ENCODE measurements at regions not wholly inside any gene's neighbourhood (a gene's known extent, or its start where the extent isn't known, plus 50 kb on each side); places are given as distances from the start of the nearest gene placed in this dataset.

- no peak for FAIRE-seq
- DNase-seq (ENCODE audit: low read depth), result no peak
- H3K36me3 ChIP-seq (ENCODE audit: control insufficient read depth, insufficient read depth, low read length), result no peaks in the 10 kb centered on the region
- H3K27me3 ChIP-seq (ENCODE audit: control insufficient read depth, insufficient read depth, low read length), result no peaks in the 10 kb centered on the region
- TF ChIP-seq CTCF (IDR thresholded peaks at IDR 0.05; ENCODE audit: insufficient read depth, low read length, severe bottlenecking), result no peak
- no peak overlapping the region for H3K4me3 ChIP-seq (ENCODE audit: low read depth, low read length)
Observed at GRCh38 chr3:68163062-68163461, 508.6 kb upstream of the SUCLG2 start.

GRCh38 chr3:68162644-68163043, 508.2 kb upstream of the SUCLG2 start:
- H3K4me3 ChIP-seq (ENCODE audit: low read depth, low read length), result no peak overlapping the region
- no peaks in the 10 kb centered on the region for H3K27me3 ChIP-seq (ENCODE audit: control insufficient read depth, insufficient read depth, low read length)
- DNase-seq (ENCODE audit: low read depth) (no peak), FAIRE-seq (no peak)
- H3K36me3 ChIP-seq (ENCODE audit: control insufficient read depth, insufficient read depth, low read length), result no peaks in the 10 kb centered on the region
- TF ChIP-seq CTCF (IDR thresholded peaks at IDR 0.05; ENCODE audit: insufficient read depth, low read length, severe bottlenecking), result no peak

- FAIRE-seq, result no peak
- Histone ChIP-seq H3K27me3 (ENCODE audit: control insufficient read depth, insufficient read depth, low read length) (no peaks in the 10 kb centered on the region), H3K36me3 (ENCODE audit: control insufficient read depth, insufficient read depth, low read length) (no peaks in the 10 kb centered on the region), H3K4me3 (ENCODE audit: low read depth, low read length) (no peak overlapping the region)
- DNase-seq (ENCODE audit: low read depth), result no peak
- TF ChIP-seq CTCF (IDR thresholded peaks at IDR 0.05; ENCODE audit: insufficient read depth, low read length, severe bottlenecking), result no peak
Observed at GRCh38 chr3:68151359-68151758, 496.9 kb upstream of the SUCLG2 start.

GRCh38 chr3:68148447-68148846, 494.0 kb upstream of the SUCLG2 start:
- no peaks in the 10 kb centered on the region for H3K36me3 ChIP-seq (ENCODE audit: control insufficient read depth, insufficient read depth, low read length)
- DNase-seq (ENCODE audit: low read depth), result no peak
- H3K4me3 ChIP-seq (ENCODE audit: low read depth, low read length), result no peak overlapping the region
- no peaks in the 10 kb centered on the region for H3K27me3 ChIP-seq (ENCODE audit: control insufficient read depth, insufficient read depth, low read length)
- no peak for TF ChIP-seq CTCF (IDR thresholded peaks at IDR 0.05; ENCODE audit: insufficient read depth, low read length, severe bottlenecking)
- no peak for FAIRE-seq

GRCh38 chr3:68142441-68142840, 488.0 kb upstream of the SUCLG2 start:
- FAIRE-seq, result no peak

More at GRCh38 chr3:68142441-68142840, 488.0 kb upstream of the SUCLG2 start:
- no peak for TF ChIP-seq CTCF (IDR thresholded peaks at IDR 0.05; ENCODE audit: insufficient read depth, low read length, severe bottlenecking)
- H3K36me3 ChIP-seq (ENCODE audit: control insufficient read depth, insufficient read depth, low read length), result no peaks in the 10 kb centered on the region
- no peak overlapping the region for H3K4me3 ChIP-seq (ENCODE audit: low read depth, low read length)
- no peaks in the 10 kb centered on the region for H3K27me3 ChIP-seq (ENCODE audit: control insufficient read depth, insufficient read depth, low read length)
- no peak for DNase-seq (ENCODE audit: low read depth)
